Tibial nerve (tissue), 4 donors: ENCODE measurements at regions not wholly inside any gene's neighbourhood (a gene's known extent, or its start where the extent isn't known, plus 50 kb on each side); places are given as distances from the start of the nearest gene placed in this dataset.

ENCODE experiments used
- DNase-seq, 2 donors: peaks; one replicate each; pipeline ENCODE4 v3.0.0-alpha.2; 2019; ENCODE audit warnings: low spot score in 2 of 2
- H3K27ac ChIP-seq, 4 donors: fragments of 200-600 bp; sonication (generic) in 3 of 4; one replicate each; pipeline ENCODE4 v1.5.1; 2017 to 2019; ENCODE audit warnings: mild to moderate bottlenecking in 1 of 4
- H3K27me3 ChIP-seq, 2 donors: fragments of 200-600 bp; sonication (generic) in 1 of 2; one replicate each; pipeline versions ENCODE4 v1.5.1 to v1.6.0; 2017 to 2019
- H3K36me3 ChIP-seq, 3 donors: fragments of 200-600 bp; sonication (generic); one replicate each; pipeline ENCODE4 v1.5.1; 2018 to 2019
- H3K4me1 ChIP-seq, 4 donors: fragments of 200-600 bp; sonication (generic) in 3 of 4; one replicate each; pipeline ENCODE4 v1.5.1; 2017 to 2019
- H3K4me3 ChIP-seq, 4 donors: fragments of 200-600 bp; sonication (generic) in 3 of 4; one replicate each; pipeline ENCODE4 v1.5.1; 2017 to 2019; ENCODE audit warnings: mild to moderate bottlenecking in 1 of 4, moderate library complexity in 1 of 4
- H3K9me3 ChIP-seq, 4 donors: fragments of 200-600 bp; sonication (generic) in 3 of 4; one replicate each; pipeline ENCODE4 v1.5.1; 2017 to 2019
- CTCF ChIP-seq, 5 experiments: fragments of 200-600 bp in 3 of 5; fragments of 450-650 bp in 2 of 5; sonication (generic) in 3 of 5; IDR thresholded peaks; one replicate each; pipeline ENCODE4 v1.5.1; 2016 to 2019; ENCODE audit warnings: antibody characterized with exemption in 5 of 5, mild to moderate bottlenecking in 3 of 5, moderate library complexity in 2 of 5
- EP300 ChIP-seq, 2 donors: sonication (generic); formaldehyde crosslinking; IDR thresholded peaks; one replicate each; pipeline ENCODE4 v1.6.1; 2017; ENCODE audit warnings: antibody characterized with exemption in 2 of 2, mild to moderate bottlenecking in 1 of 2
- POLR2A ChIP-seq, 2 donors: fragments of 450-650 bp; IDR thresholded peaks; one replicate each; pipeline ENCODE4 v1.6.1; 2017; ENCODE audit warnings: antibody characterized with exemption in 2 of 2, mild to moderate bottlenecking in 2 of 2, moderate library complexity in 2 of 2
- whole genome bisulfite sequencing, 2 donors: methylation state at CpG; one replicate each; pipeline ENCODE4 v1.1.5; 2018; 5-methylcytosine and 5-hydroxymethylcytosine counted together

- H3K27ac ChIP-seq = no peak overlapping the region
- H3K36me3 ChIP-seq = no peaks in the 10 kb centered on the region
- 92 to 93% methylated on average over 2 of the region's 2 CpGs for WGBS, 2 donors
- H3K4me3 ChIP-seq = no peak overlapping the region
- TF ChIP-seq CTCF (IDR thresholded peaks at IDR 0.05) (no peak), EP300 (IDR thresholded peaks at IDR 0.05) (no peak), POLR2A (IDR thresholded peaks at IDR 0.05) (no peak)
- no peaks in the 10 kb centered on the region for H3K9me3 ChIP-seq
- no peak for DNase-seq
- no peaks in the 10 kb centered on the region for H3K27me3 ChIP-seq
- H3K4me1 ChIP-seq = no peaks in the 10 kb centered on the region
These were observed 356.4 kb upstream of the GYPC start for GRCh38 chr2:126299469-126299976.

DNA sequence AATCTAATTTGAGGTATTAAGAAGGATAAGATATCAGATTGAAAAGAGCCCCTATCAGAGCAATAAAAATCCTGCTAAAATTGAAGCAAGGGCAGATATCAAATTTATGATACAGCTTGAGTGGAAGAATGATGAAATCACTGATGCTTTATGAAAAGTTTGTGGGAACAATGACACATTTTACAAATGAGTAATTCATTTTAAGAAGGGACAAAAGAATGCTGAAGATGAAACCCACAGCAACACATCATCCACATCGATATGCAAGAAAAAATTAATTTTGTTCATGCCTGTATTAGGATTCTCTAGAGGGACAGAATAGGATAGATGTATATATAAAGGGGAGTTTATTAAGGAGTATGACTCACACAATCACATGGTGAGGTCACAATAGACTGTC is 355.6 kb upstream of the GYPC start:
- H3K27me3 ChIP-seq = no peaks in the 10 kb centered on the region
- no peak overlapping the region for H3K4me3 ChIP-seq
- H3K27ac ChIP-seq = no peak overlapping the region
- 40 to 50% methylated on average over 1 of the region's 1 CpG for WGBS, 2 donors
- no peak for DNase-seq
- H3K9me3 ChIP-seq = no peaks in the 10 kb centered on the region
- TF ChIP-seq CTCF (IDR thresholded peaks at IDR 0.05) (no peak), EP300 (IDR thresholded peaks at IDR 0.05) (no peak), POLR2A (IDR thresholded peaks at IDR 0.05) (no peak)
- no peaks in the 10 kb centered on the region for H3K4me1 ChIP-seq
- no peaks in the 10 kb centered on the region for H3K36me3 ChIP-seq

DNA sequence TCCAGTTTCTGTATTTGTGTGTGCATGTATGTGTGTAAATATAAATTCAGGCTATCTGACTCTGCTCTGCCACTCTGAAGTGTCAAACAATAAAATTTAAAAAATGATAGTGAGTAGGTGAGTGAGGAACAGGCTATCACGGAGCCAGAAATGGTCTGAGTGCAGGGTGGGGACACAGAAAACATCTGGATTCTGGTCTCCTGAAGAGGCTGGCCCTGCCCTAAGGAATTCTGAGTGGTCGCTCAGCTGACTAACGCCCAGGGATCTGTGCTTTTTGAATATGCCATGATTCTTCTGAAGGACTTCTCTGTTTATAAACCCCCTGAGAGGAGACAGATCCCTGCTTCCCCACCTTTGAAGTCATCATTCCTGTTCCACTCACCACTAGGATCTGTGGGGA is 353.9 kb upstream of the GYPC start:
- DNase-seq = no peak
- no peak overlapping the region for H3K4me3 ChIP-seq
- no peaks in the 10 kb centered on the region for H3K9me3 ChIP-seq
- H3K27ac ChIP-seq = no peak overlapping the region
- no peaks in the 10 kb centered on the region for H3K36me3 ChIP-seq
- TF ChIP-seq CTCF (IDR thresholded peaks at IDR 0.05) = no peak
- no peak for TF ChIP-seq EP300 (IDR thresholded peaks at IDR 0.05)
- TF ChIP-seq POLR2A (IDR thresholded peaks at IDR 0.05) = no peak
- H3K4me1 ChIP-seq = no peaks in the 10 kb centered on the region
- H3K27me3 ChIP-seq = no peaks in the 10 kb centered on the region
- WGBS, 2 donors = 37 to 39% methylated on average over 3 of the region's 3 CpGs

DNA sequence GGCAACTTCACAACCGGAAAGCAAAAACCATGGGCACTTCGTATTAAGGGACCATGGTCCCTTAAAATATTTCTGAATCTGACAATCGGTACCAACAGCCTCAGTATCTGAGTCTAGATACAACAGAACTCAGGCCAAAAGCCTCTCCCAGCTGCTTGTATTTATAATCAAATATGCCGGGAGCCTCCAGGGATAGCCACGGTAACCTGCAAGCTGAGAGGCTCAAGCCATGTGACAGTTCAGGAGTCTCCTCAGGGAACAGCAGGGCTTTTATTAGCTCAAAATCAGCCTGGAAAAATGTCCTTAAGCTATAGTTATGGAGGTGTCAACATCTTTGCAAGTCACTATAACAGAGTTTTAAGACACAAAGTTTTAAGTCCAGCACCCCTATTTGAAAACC is 352.8 kb upstream of the GYPC start:
- H3K9me3 ChIP-seq = no peaks in the 10 kb centered on the region
- TF ChIP-seq CTCF (IDR thresholded peaks at IDR 0.05) = no peak
- no peak for TF ChIP-seq EP300 (IDR thresholded peaks at IDR 0.05)
- no peak for TF ChIP-seq POLR2A (IDR thresholded peaks at IDR 0.05)
- H3K4me3 ChIP-seq = no peak overlapping the region
- WGBS, 2 donors = 58 to 74% methylated on average over 5 of the region's 5 CpGs
- no peak for DNase-seq
- no peaks in the 10 kb centered on the region for H3K36me3 ChIP-seq
- no peaks in the 10 kb centered on the region for H3K27me3 ChIP-seq
- H3K4me1 ChIP-seq = no peaks in the 10 kb centered on the region
- no peak overlapping the region for H3K27ac ChIP-seq

- no peaks in the 10 kb centered on the region for H3K4me1 ChIP-seq
- no peak overlapping the region for H3K4me3 ChIP-seq
- no peak overlapping the region for H3K27ac ChIP-seq
- no peaks in the 10 kb centered on the region for H3K36me3 ChIP-seq
- WGBS, 2 donors = 39 to 45% methylated on average over 2 of the region's 2 CpGs
- DNase-seq = no peak
- no peak for TF ChIP-seq POLR2A (IDR thresholded peaks at IDR 0.05)
- no peak for TF ChIP-seq CTCF (IDR thresholded peaks at IDR 0.05)
- TF ChIP-seq EP300 (IDR thresholded peaks at IDR 0.05) = no peak
- H3K27me3 ChIP-seq = no peaks in the 10 kb centered on the region
- no peaks in the 10 kb centered on the region for H3K9me3 ChIP-seq
These were observed 351.8 kb upstream of the GYPC start for GRCh38 chr2:126304154-126304553.
